ENCODE measurements at regions not wholly inside any gene's neighbourhood (a gene's known extent, or its start where the extent isn't known, plus 50 kb on each side); places are given as distances from the start of the nearest gene placed in this dataset.

GRCh38 chr20:51089272-51089781, 66.4 kb upstream of the KCNG1 start:
- Mint-ChIP-seq H3K27ac (no peak overlapping the region), H3K4me1 (ENCODE audit: low read depth) (peaks cover 6% of the 10 kb centered on the region; the same call in 1 of the 2 replicates), H3K9me3 (no peaks in the 10 kb centered on the region), H3K36me3 (ENCODE audit: low read depth) (no peaks in the 10 kb centered on the region), H3K27me3 (ENCODE audit: insufficient read depth) (peaks cover 60% of the 10 kb centered on the region), H3K4me3 (no peak overlapping the region)
- no peak for TF ChIP-seq CTCF (IDR thresholded peaks at IDR 0.05)
- no peak for DNase-seq

- no peaks in the 10 kb centered on the region for H3K4me1 Mint-ChIP-seq (ENCODE audit: low read depth)
- no peak overlapping the region for H3K4me3 Mint-ChIP-seq
- H3K27me3 Mint-ChIP-seq (ENCODE audit: insufficient read depth): peaks cover 64% of the 10 kb centered on the region
- no peaks in the 10 kb centered on the region for H3K9me3 Mint-ChIP-seq
- H3K27ac Mint-ChIP-seq: no peak overlapping the region
- DNase-seq: no peak
- no peak for TF ChIP-seq CTCF (IDR thresholded peaks at IDR 0.05)
- no peaks in the 10 kb centered on the region for H3K36me3 Mint-ChIP-seq (ENCODE audit: low read depth)
Measured at GRCh38 chr20:51087266-51087665, 64.4 kb upstream of the KCNG1 start.

GRCh38 chr20:51085769-51086168, 62.9 kb upstream of the KCNG1 start:
- H3K9me3 Mint-ChIP-seq: no peaks in the 10 kb centered on the region
- no peak overlapping the region for H3K4me3 Mint-ChIP-seq
- H3K36me3 Mint-ChIP-seq (ENCODE audit: low read depth): no peaks in the 10 kb centered on the region
- peaks cover 52% of the 10 kb centered on the region for H3K27me3 Mint-ChIP-seq (ENCODE audit: insufficient read depth)
- H3K4me1 Mint-ChIP-seq (ENCODE audit: low read depth): no peaks in the 10 kb centered on the region
- H3K27ac Mint-ChIP-seq: no peak overlapping the region
- TF ChIP-seq CTCF (IDR thresholded peaks at IDR 0.05): no peak
- DNase-seq: no peak

GRCh38 chr20:51084593-51085377, 61.9 kb upstream of the KCNG1 start:
- Mint-ChIP-seq H3K4me1 (ENCODE audit: low read depth) (no peaks in the 10 kb centered on the region), H3K27me3 (ENCODE audit: insufficient read depth) (peaks cover 47% of the 10 kb centered on the region), H3K4me3 (no peak overlapping the region), H3K36me3 (ENCODE audit: low read depth) (no peaks in the 10 kb centered on the region), H3K9me3 (no peaks in the 10 kb centered on the region), H3K27ac (no peak overlapping the region)
- no peak for TF ChIP-seq CTCF (IDR thresholded peaks at IDR 0.05)
- no peak for DNase-seq

GRCh38 chr20:51083447-51083846, 60.5 kb upstream of the KCNG1 start:
- Mint-ChIP-seq H3K27me3 (ENCODE audit: insufficient read depth) (peaks cover 53% of the 10 kb centered on the region), H3K4me3 (no peak overlapping the region), H3K36me3 (ENCODE audit: low read depth) (no peaks in the 10 kb centered on the region), H3K4me1 (ENCODE audit: low read depth) (no peaks in the 10 kb centered on the region), H3K27ac (no peak overlapping the region), H3K9me3 (no peaks in the 10 kb centered on the region)
- no peak for TF ChIP-seq CTCF (IDR thresholded peaks at IDR 0.05)
- DNase-seq: no peak
